ENCODE measurements at regions not wholly inside any gene's neighbourhood (a gene's known extent, or its start where the extent isn't known, plus 50 kb on each side); places are given as distances from the start of the nearest gene placed in this dataset.

GRCh38 chr6:105545228-105545920 lies 142.5 kb upstream of the PREP start:
- TF ChIP-seq CTCF (IDR thresholded peaks at IDR 0.05 in 4 of 5, conservative IDR thresholded peaks at IDR 0.05 in 1 of 5), result no peak
- TF ChIP-seq POLR2A (IDR thresholded peaks at IDR 0.05), result no peak

Measured in gastrocnemius medialis (tissue), 4 donors.